ENCODE measurements at regions not wholly inside any gene's neighbourhood (a gene's known extent, or its start where the extent isn't known, plus 50 kb on each side); places are given as distances from the start of the nearest gene placed in this dataset.
A peak's percentile ranks its signal among the peaks of the same experiment; 100 is the strongest.
"Not testable (repeated sequence)": the region's sequence is repeated elsewhere in the genome, so short reads cannot be mapped to it uniquely, and the experiment has no call there.

- no peak for DNase-seq (ENCODE audit: low read depth)
These were observed 110.1 kb downstream of the ERMARD start for GRCh38 chr6:169861431-169862042.

DNA sequence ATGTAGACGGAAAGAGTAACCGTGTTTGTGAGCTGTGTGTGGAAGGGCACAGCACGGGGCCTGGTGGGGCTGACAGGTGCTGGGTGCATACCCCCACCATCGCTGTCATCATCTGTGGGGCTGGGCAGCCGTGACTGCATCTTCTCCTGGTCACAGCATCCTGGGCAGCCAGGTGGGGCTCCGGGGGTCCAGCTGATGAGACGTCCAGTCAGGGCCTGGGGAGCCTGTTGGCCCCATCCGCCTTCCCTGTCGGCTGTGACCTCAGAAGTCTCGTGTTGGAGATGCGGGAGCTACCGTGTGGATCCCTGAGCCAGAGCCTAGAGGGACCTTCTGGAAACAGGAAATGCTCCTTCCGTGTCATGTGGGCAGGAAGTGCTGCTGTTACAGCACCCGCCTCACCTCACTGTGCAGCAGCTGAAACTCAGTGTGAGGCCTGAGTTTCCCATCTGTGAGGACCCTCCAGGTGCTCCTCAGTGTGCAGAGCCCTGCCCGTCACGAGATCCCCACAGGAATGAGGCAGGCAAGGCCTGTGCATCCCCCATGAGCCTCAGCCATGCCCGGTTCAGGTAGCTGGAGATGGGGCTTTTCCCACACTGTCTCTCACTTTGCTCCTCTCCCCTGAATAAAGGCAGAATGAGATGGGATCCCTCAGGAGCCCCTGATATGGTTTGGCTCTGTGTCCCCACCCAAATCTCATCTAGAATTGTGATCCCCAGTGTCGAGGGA, 108.7 kb downstream of the ERMARD start:
- DNase-seq (ENCODE audit: low read depth), result no peak

DNA sequence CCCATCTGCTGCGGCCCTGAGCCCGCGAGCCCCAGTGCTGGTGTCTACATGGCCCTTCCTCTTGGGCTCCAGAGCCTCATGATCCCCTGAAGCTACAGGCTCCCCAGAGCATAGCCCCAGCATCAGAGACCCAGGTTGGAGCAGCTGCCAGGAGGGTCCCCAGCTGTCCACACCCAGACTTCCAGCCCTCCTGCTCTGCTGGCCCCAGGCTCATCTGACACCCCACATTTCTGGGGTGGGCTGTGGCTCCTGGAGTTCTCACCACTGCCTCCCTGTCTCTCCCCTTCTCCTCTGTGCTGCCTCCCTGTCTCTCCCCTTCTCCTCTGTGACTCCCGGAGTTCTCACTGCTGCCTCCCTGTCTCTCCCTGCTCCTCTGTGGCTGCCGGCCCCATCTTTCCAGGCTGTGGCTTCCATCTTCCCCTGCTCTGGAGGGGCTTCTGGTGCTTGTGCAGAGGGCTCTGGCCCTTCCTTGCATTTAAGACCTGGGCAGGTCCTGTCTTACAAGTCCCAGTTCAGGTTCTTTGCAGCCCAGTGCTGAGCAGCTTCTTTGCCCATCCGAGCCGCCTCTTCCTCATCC, 108.1 kb downstream of the ERMARD start:
- no peak for DNase-seq (ENCODE audit: low read depth)

DNA sequence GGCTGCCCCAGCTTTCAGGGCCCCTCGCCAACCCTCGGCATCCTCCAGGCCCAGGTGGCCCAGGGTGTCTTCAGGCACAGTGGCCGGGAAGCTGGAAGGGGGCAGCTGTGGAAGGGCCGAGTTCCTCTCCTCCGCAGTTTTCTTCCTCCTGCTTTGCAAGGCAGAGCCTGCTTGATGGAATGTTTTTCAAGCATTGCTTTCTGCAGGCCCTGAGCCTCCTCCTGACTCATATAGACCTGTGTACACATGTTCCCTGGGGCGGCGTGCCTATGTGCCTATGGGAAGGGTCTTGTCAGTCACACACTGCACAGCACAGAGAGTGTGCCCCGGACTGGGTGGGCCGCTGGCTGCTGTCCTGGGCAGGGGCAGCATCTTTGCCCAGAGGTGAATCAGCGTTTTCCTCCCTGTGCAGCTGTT, 107.5 kb downstream of the ERMARD start:
- no peak for DNase-seq (ENCODE audit: low read depth)

GRCh38 chr6:169858293-169858934, 107.0 kb downstream of the ERMARD start:
- DNase-seq (ENCODE audit: low read depth), result no peak

DNA sequence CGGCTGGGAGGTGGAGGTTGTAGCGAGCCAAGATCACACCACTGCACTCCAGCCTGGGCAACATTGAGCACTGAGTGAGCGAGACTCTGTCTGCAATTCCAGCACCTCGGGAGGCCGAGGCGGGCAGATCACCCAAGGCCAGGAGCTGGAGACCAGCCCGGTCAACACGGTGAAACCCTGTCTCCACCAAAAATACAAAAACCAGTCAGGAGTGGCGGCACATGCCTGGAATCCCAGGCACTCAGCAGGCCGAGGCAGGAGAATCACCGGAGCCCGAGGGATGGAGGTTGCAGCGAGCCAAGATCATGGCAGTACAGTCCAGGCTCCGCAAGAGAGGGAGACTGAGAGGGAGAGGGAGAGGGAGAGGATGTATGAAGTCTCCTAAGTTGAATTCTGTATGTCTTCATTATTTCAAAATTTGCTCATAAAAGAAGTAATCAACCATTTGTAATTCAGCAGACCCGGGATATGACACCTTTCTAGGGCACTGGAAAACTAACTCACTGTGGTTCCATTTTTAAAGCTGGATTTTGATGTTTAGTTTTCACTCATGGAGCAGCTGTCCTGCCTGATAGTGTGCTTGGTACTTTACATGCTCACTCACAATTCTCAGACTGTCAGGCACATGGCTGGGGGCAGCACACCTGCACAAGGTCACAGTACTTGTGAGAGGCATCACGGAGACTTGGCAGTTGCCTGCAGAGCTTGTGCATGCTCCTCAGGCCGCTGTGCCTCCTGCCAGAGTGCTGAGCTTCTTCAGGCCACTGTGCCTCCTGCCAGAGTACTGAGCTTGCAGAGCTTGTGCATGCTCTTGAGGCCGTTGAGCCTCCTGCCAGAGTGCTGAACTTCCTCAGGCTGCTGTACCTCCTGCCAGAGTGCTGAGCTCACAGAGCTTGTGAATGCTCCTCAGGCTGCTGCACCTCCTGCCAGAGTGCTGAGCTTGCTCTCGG, 106.2 kb downstream of the ERMARD start:
- no peak for DNase-seq (ENCODE audit: low read depth)

DNA sequence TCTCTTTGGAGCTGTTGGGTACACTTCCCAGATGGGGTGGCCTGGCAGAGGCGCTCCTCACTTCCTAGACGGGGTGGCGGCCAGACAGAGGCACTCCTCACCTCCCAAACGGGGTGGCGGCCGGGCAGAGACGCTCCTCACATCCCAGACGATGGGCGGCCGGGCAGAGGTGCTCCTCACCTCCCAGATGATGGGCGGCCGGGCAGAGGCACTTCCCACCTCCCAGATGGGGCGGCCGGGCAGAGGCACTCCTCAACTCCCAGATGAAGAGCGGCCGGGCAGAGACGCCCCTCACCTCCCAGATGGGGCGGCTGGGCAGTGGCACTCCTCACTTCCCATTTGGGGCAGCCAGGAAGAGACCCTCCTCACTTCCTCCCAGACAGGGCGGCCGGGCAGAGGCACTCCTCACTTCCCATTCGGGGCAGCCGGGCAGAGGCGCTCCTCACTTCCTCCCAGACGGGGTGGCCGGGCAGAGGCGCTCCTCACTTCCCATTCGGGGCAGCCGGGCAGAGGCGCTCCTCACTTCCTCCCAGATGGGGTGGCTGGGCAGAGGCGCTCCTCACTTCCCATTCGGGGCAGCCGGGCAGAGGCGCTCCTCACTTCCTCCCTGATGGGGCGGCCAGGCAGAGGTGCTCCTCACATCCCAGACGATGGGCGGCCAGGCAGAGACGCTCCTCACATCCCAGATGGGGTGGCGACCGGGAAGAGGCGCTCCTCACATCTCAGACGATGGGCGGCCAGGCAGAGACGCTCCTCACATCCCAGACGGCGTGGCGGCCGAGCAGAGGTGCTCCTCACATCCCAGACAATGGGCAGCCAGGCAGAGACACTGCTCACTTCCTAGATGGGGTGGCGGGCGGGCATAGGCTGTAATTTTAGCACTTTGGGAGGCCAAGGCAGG, 105.3 kb downstream of the ERMARD start:
- not testable (repeated sequence) for DNase-seq (ENCODE audit: low read depth)

DNA sequence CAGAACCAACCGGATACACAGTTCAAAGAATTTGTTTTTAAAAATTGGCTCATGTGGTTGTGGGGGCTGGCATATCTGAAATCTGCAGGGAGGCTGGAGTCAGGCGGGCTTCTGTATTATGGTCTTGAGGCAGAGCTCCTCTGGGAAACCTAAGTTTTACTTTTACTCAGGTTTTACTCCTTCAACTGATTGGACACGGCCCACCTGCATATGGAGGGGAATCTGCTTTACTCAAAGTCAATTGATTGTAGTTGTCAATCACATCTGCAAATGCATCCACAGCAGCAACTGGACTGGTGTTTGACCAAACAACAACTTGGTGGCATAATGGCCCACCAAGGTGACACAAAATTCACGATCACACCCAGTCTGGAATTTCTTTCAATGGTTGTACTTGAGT, 103.4 kb downstream of the ERMARD start:
- DNase-seq (ENCODE audit: low read depth), result no peak

DNA sequence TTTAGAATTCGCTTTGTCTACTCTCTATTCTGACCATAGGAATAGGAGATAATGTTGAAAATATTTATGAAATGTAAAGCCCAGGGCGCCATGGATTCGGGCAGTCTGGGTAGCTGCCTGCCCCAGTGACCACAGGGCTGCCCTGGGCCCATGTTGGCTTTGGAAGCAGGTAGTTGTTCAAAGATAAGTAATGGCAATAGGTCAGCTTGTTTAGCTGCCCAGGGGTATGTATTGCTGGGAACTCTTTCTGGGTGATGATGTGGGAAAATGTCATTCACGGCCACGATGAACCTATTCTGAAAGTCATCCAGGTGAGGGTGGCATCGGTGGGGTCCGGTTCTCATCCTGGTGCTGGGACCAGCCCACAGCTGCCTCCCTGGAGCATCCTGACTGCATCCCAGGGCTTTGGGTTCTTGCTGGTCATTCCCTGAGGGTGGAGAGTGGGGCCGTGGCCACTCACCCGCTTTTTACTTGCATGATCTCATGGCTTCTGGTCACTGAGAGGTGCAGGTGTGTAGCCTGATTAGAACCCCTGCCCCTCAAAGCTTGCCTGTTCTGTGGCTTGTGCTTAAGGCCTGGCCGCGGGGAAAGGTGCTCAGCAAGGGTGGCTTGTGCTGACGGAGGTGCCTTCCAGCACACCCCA, 102.8 kb downstream of the ERMARD start:
- no peak for DNase-seq (ENCODE audit: low read depth)

- no peak for DNase-seq (ENCODE audit: low read depth)
These were observed 102.0 kb downstream of the ERMARD start for GRCh38 chr6:169853196-169854082.

DNA sequence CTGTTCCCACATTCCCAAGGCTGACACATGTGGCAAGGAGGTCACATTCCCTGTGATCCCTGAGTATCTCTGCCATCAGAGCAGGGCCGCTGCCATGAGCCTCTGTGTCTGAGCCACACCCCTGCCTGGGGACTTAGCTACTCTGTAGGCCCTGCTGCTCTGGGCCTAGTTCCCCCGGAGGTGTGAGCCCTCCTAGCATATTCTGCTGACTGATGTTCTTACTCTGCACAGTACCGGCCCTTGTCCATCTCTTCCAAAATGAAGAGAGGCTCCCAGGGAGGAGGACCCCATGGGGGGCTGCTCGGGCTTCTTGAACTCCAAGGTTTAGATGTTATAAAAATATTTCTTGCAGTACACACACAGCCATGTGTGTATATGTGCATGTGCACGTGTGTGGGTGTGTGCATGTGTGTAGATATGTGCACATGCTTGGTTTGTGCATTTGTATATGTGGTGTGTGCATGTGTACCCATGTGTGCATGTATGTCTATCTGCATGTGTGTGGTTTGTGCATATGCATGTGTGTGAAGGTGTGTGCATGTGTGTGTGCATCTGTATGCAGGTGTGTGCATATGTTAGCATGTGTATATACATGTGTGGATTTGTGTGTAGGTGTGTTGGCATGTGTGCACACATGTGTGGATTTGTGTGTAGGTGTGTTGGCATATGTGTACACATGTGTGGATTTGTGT, 101.2 kb downstream of the ERMARD start:
- no peak for DNase-seq (ENCODE audit: low read depth)

- DNase-seq (ENCODE audit: low read depth), result peak; percentile 51
These were observed 100.5 kb downstream of the ERMARD start for GRCh38 chr6:169851641-169852503.

GRCh38 chr6:169850746-169851145, 99.3 kb downstream of the ERMARD start:
- no peak for DNase-seq (ENCODE audit: low read depth)

DNA sequence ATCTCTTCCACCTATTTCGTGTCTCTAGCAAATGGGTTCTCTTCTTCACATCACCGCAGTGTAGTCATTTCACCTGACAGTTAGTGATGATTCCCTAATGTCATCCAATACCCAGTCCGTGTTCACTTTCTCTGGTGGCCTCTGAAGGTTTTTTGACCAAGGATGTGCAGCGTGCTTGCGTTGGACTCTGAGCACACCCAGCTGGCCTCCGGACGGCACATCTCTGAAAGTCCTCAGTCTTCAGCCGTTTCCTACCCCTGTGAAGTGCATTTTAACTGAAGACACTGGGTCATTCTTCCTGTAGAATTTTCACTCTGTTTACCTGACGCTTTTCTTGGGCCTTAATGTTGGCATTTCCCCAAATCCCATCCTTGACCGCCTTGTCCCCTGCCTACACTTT, 98.7 kb downstream of the ERMARD start:
- no peak for DNase-seq (ENCODE audit: low read depth)

DNA sequence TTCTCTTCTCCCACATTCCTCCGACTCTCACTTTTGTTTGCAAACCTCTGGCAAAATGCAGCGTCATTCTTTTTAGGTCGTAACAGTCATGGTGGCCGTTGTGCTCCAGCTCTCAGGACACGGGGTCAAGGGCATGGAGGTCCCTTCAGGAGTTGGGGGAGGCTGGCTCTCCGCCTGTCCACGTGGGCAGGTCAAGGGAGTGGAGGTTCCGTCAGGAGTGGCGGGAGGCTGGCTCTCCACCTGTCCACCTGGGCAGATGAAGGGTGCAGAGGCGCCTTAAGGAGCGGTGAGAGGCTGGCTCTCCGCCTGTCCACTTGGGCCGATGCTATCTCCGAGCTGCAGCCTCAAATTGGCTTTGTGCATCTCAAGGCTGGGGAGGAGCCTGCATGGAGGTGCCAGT, 98.0 kb downstream of the ERMARD start:
- no peak for DNase-seq (ENCODE audit: low read depth)

DNA sequence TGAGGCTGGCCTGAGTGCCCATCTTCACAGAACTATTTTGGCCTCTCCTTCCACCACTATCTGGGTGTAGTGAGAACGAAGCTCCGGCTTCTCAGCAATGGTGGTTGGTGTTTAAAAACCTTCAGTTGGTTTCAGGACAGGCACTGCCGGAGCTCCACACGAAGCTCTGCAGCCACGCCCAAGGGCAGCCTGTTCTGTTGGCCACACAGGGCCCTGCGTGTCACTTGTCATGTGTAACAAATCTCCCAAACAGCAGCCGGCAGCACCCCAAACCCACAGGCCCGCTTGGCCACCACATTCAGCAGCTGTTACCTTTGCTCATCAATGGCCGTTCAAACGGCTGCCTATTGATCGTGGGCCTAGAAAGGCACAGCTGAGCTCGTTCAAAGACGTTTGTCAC, 97.5 kb downstream of the ERMARD start:
- DNase-seq (ENCODE audit: low read depth), result no peak

- DNase-seq (ENCODE audit: low read depth), result no peak
These were observed 96.5 kb downstream of the ERMARD start for GRCh38 chr6:169847901-169848311.
